ENCODE measurements at regions not wholly inside any gene's neighbourhood (a gene's known extent, or its start where the extent isn't known, plus 50 kb on each side); places are given as distances from the start of the nearest gene placed in this dataset.

GRCh38 chr4:144288011-144288903, 147.7 kb upstream of the GYPA start:
- Mint-ChIP-seq H3K4me3 (no peak overlapping the region), H3K4me1 (no peaks in the 10 kb centered on the region), H3K9me3 (no peaks in the 10 kb centered on the region), H3K36me3 (ENCODE audit: low read depth) (no peaks in the 10 kb centered on the region), H3K27ac (no peak overlapping the region), H3K27me3 (peaks cover 2% of the 10 kb centered on the region)
- POLR2A ChIA-PET: no interaction called here
- CTCF ChIA-PET: no interaction called here
- DNase-seq: no peak

- Mint-ChIP-seq H3K4me1 (no peaks in the 10 kb centered on the region), H3K27me3 (peaks cover 2% of the 10 kb centered on the region), H3K27ac (no peak overlapping the region), H3K36me3 (ENCODE audit: low read depth) (no peaks in the 10 kb centered on the region), H3K4me3 (no peak overlapping the region), H3K9me3 (no peaks in the 10 kb centered on the region)
- POLR2A ChIA-PET: no interaction called here
- no peak for DNase-seq
- CTCF ChIA-PET: no interaction called here
Measured at GRCh38 chr4:144289667-144290428, 149.3 kb upstream of the GYPA start.

DNA sequence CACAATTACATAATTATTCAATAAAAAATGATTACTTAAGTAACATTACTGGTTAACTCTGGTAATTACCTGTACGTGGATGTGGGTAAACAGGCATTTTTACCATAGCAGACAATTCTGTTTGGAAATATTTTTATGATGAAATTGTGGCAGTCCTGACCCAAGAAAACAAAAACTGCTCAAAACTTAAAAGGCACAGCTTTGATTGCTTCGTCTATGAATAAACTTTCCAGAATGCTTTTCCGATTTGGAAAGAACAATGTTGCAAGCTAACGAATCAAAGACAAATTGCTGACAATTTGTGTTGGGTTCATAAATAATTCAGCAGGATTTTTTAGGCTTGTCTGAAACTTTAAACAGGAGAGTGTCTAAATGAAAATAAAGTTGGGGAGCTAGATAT, 150.6 kb upstream of the GYPA start:
- Mint-ChIP-seq H3K9me3 (no peaks in the 10 kb centered on the region), H3K4me1 (no peaks in the 10 kb centered on the region), H3K4me3 (no peak overlapping the region), H3K27ac (no peak overlapping the region), H3K36me3 (ENCODE audit: low read depth) (no peaks in the 10 kb centered on the region), H3K27me3 (peaks cover 2% of the 10 kb centered on the region)
- ChIA-PET POLR2A (no interaction called here), CTCF (interaction anchor here (0.7 kb wide), 1 partner anchor 51 kb away, joined by 3 read pairs; no protein-coding TSS in a partner anchor)
- no peak for DNase-seq

- Mint-ChIP-seq H3K4me1 (no peaks in the 10 kb centered on the region), H3K27me3 (peaks cover 2% of the 10 kb centered on the region), H3K4me3 (no peak overlapping the region), H3K36me3 (ENCODE audit: low read depth) (no peaks in the 10 kb centered on the region), H3K9me3 (no peaks in the 10 kb centered on the region), H3K27ac (no peak overlapping the region)
- ChIA-PET POLR2A (no interaction called here), CTCF (no interaction called here)
- no peak for DNase-seq
Measured at GRCh38 chr4:144294211-144294610, 153.7 kb upstream of the GYPA start.

DNA sequence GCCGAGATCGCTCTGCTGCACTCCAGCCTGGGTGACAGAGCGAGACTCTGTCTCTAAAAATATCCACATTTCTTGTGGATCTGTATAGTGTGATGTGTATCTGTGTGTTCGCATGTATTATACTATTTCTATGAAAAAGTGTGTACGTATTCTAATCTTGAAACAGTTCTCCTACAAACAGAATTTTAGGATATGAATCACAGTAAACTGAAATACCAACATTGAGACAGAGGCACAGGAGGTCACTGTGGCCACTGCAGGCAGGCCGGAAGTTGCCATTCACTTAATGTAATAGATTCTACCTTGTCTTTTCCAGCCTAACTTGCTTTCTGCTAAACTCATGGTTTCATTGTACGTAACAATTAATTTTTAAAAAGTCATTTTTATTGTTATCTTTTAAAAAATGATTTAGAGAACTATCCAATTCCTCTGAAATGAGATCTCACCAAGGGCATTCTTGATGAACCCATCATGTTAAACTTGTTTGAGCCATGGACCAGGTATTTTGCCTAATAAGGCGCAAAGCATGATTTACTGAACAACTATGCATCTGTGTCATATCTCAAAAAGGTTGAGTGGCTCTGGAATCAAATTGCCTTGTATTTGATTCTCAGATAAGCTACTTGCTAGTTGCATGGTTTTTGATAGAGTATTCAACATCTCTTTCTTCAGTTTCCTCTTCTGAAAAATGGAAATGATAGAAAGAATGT, 154.9 kb upstream of the GYPA start:
- ChIA-PET POLR2A (no interaction called here), CTCF (interaction anchor here (0.6 kb wide), 1 partner anchor 12 kb away, joined by 3 read pairs; no protein-coding TSS in a partner anchor)
- no peak overlapping the region for H3K27ac Mint-ChIP-seq
- no peaks in the 10 kb centered on the region for H3K4me1 Mint-ChIP-seq
- no peak overlapping the region for H3K4me3 Mint-ChIP-seq
- no peak for DNase-seq
- H3K9me3 Mint-ChIP-seq: no peaks in the 10 kb centered on the region
- peaks cover under 1% of the 10 kb centered on the region for H3K27me3 Mint-ChIP-seq
- H3K36me3 Mint-ChIP-seq (ENCODE audit: low read depth): no peaks in the 10 kb centered on the region

DNA sequence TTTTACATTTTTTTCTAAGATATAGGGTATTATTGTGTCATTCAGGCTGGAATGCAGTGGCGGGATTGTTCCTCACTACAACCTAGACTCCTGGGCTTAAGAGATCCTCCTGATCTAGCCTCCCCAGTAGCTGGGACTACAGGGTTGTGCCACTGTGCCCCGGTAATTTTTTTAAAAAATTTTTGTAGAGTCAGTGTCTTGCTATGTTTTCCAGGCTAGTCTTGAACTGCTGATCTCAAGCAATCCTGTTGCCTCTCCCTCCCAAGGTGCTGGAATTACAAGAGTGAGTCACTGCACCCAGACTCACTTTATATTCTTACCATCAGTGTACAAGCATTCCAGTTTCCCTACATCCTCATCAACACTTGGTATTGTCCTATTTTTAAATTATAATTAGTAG, 156.4 kb upstream of the GYPA start:
- Mint-ChIP-seq H3K27me3 (no peaks in the 10 kb centered on the region), H3K36me3 (ENCODE audit: low read depth) (no peaks in the 10 kb centered on the region), H3K9me3 (no peaks in the 10 kb centered on the region), H3K4me1 (no peaks in the 10 kb centered on the region), H3K4me3 (no peak overlapping the region), H3K27ac (no peak overlapping the region)
- ChIA-PET POLR2A (no interaction called here), CTCF (no interaction called here)
- DNase-seq: no peak

DNA sequence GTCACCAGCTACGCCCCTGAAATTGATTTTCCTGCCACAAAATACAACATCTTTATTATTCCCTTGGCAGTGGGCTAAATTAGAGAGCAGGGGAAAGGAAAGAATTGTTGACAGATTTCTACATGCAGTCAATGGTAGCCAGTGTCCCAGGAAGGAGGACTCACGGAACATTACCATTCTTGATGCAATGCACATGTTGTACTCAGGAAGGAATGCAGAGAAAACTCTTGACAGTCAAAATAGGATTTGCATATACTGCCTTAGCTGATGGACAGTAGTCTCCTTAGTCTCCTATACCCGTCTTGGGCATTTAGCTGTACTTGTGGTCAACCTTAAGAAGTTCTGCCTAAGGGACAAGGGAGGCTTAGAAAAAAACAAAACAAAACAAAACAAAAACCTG, 158.0 kb upstream of the GYPA start:
- no peak overlapping the region for H3K27ac Mint-ChIP-seq
- ChIA-PET POLR2A (no interaction called here), CTCF (no interaction called here)
- H3K27me3 Mint-ChIP-seq: no peaks in the 10 kb centered on the region
- H3K36me3 Mint-ChIP-seq (ENCODE audit: low read depth): no peaks in the 10 kb centered on the region
- H3K4me1 Mint-ChIP-seq: no peaks in the 10 kb centered on the region
- no peak overlapping the region for H3K4me3 Mint-ChIP-seq
- no peaks in the 10 kb centered on the region for H3K9me3 Mint-ChIP-seq
- DNase-seq: no peak

- CTCF ChIA-PET: no interaction called here
- no peak overlapping the region for H3K27ac Mint-ChIP-seq
- no peaks in the 10 kb centered on the region for H3K27me3 Mint-ChIP-seq
- DNase-seq: no peak
- no peaks in the 10 kb centered on the region for H3K4me1 Mint-ChIP-seq
- no peaks in the 10 kb centered on the region for H3K9me3 Mint-ChIP-seq
- POLR2A ChIA-PET: no interaction called here
- H3K4me3 Mint-ChIP-seq: no peak overlapping the region
- no peaks in the 10 kb centered on the region for H3K36me3 Mint-ChIP-seq (ENCODE audit: low read depth)
Measured at GRCh38 chr4:144300616-144301015, 160.1 kb upstream of the GYPA start.

GRCh38 chr4:144302704-144303536, 162.4 kb upstream of the GYPA start:
- Mint-ChIP-seq H3K4me1 (no peaks in the 10 kb centered on the region), H3K36me3 (ENCODE audit: low read depth) (no peaks in the 10 kb centered on the region), H3K27ac (no peak overlapping the region), H3K4me3 (no peak overlapping the region), H3K27me3 (no peaks in the 10 kb centered on the region), H3K9me3 (no peaks in the 10 kb centered on the region)
- POLR2A ChIA-PET: no interaction called here
- CTCF ChIA-PET: no interaction called here
- DNase-seq: no peak

DNA sequence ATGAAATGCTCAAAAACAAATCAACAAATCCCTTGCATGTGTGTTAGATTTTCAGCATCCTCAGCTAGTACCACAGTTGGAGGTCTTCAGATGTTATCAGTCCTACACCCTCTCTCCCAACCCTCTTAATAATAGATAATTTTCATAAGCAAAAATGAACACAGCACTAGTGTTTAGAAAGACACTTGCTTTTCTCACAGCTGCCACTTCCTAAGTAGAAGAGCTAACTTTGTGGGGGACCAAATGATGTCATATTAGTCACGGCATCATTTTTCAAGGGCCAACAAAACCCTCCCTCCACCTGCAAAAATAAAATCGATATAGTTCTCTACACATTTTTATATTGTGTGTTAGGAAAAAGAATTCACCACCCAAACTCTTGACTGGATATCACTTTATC, 163.5 kb upstream of the GYPA start:
- ChIA-PET CTCF (no interaction called here), POLR2A (no interaction called here)
- Mint-ChIP-seq H3K4me1 (no peaks in the 10 kb centered on the region), H3K27me3 (no peaks in the 10 kb centered on the region), H3K4me3 (no peak overlapping the region), H3K36me3 (ENCODE audit: low read depth) (no peaks in the 10 kb centered on the region), H3K9me3 (no peaks in the 10 kb centered on the region), H3K27ac (no peak overlapping the region)
- DNase-seq: no peak

GRCh38 chr4:144310535-144310934, 170.0 kb upstream of the GYPA start:
- Mint-ChIP-seq H3K27me3 (no peaks in the 10 kb centered on the region), H3K4me1 (no peaks in the 10 kb centered on the region), H3K9me3 (peaks cover 9% of the 10 kb centered on the region), H3K27ac (no peak overlapping the region), H3K4me3 (no peak overlapping the region), H3K36me3 (ENCODE audit: low read depth) (no peaks in the 10 kb centered on the region)
- no peak for DNase-seq
- POLR2A ChIA-PET: no interaction called here
- CTCF ChIA-PET: no interaction called here

- H3K4me3 Mint-ChIP-seq: no peak overlapping the region
- H3K27me3 Mint-ChIP-seq: no peaks in the 10 kb centered on the region
- no peaks in the 10 kb centered on the region for H3K4me1 Mint-ChIP-seq
- DNase-seq: no peak
- H3K36me3 Mint-ChIP-seq (ENCODE audit: low read depth): no peaks in the 10 kb centered on the region
- ChIA-PET POLR2A (no interaction called here), CTCF (no interaction called here)
- peaks cover 18% of the 10 kb centered on the region for H3K9me3 Mint-ChIP-seq
- H3K27ac Mint-ChIP-seq: no peak overlapping the region
Measured at GRCh38 chr4:144313370-144313769, 172.9 kb upstream of the GYPA start.

GRCh38 chr4:144316869-144317268, 176.4 kb upstream of the GYPA start:
- Mint-ChIP-seq H3K4me1 (no peaks in the 10 kb centered on the region), H3K27ac (no peak overlapping the region), H3K27me3 (no peaks in the 10 kb centered on the region), H3K36me3 (ENCODE audit: low read depth) (no peaks in the 10 kb centered on the region), H3K4me3 (no peak overlapping the region), H3K9me3 (peaks cover 18% of the 10 kb centered on the region)
- no peak for DNase-seq
- ChIA-PET CTCF (no interaction called here), POLR2A (no interaction called here)
